NCI-H1417 (cell line): ENCODE measurements at regions not wholly inside any gene's neighbourhood (a gene's known extent, or its start where the extent isn't known, plus 50 kb on each side); places are given as distances from the start of the nearest gene placed in this dataset.
"Not testable (repeated sequence)": the region's sequence is repeated elsewhere in the genome, so short reads cannot be mapped to it uniquely, and the experiment has no call there.

ENCODE experiments used
- DNase-seq, 3 experiments: peaks; one replicate each; lab custom pipeline; 2025; lab: John Stamatoyannopoulos, UW

- DNase-seq: no peak
Observed at GRCh38 chr3:144455841-144456440, 484.3 kb downstream of the DIPK2A start.

GRCh38 chr3:144457758-144458157 lies 486.1 kb downstream of the DIPK2A start:
- no peak for DNase-seq

GRCh38 chr3:144458283-144458682 lies 486.7 kb downstream of the DIPK2A start:
- DNase-seq: no peak

- no peak for DNase-seq
Observed at GRCh38 chr3:144462337-144462736, 490.7 kb downstream of the DIPK2A start.

GRCh38 chr3:144463911-144464310 lies 492.3 kb downstream of the DIPK2A start:
- no peak for DNase-seq

- no peak for DNase-seq
Observed at GRCh38 chr3:144466114-144466513, 494.5 kb downstream of the DIPK2A start.

GRCh38 chr3:144466540-144466939 lies 494.9 kb downstream of the DIPK2A start:
- DNase-seq: no peak

GRCh38 chr3:144470666-144471065 lies 499.0 kb downstream of the DIPK2A start:
- DNase-seq: no peak

- no peak for DNase-seq
Observed at GRCh38 chr3:144477593-144477992, 506.0 kb downstream of the DIPK2A start.

- no peak for DNase-seq
Observed at GRCh38 chr3:144480416-144480919, 508.8 kb downstream of the DIPK2A start.

- no peak for DNase-seq
Observed at GRCh38 chr3:144482876-144483275, 511.3 kb downstream of the DIPK2A start.

GRCh38 chr3:144487011-144487410 lies 515.4 kb downstream of the DIPK2A start:
- no peak for DNase-seq

- no peak for DNase-seq
Observed at GRCh38 chr3:144488927-144489326, 517.3 kb downstream of the DIPK2A start.

GRCh38 chr3:144491333-144491732 lies 519.7 kb downstream of the DIPK2A start:
- no peak for DNase-seq

- not testable (repeated sequence) for DNase-seq
Observed at GRCh38 chr3:144494651-144495050, 523.0 kb downstream of the DIPK2A start.

GRCh38 chr3:144496141-144496835 lies 524.7 kb downstream of the DIPK2A start:
- no peak for DNase-seq

- no peak for DNase-seq
Observed at GRCh38 chr3:144497452-144497851, 525.8 kb downstream of the DIPK2A start.

GRCh38 chr3:144499001-144499930 lies 527.6 kb downstream of the DIPK2A start:
- DNase-seq: no peak

- DNase-seq: peak in 1 of 3 experiments; percentile 5
Observed at GRCh38 chr3:144501467-144501866, 529.8 kb downstream of the DIPK2A start.

GRCh38 chr3:144502402-144502801 lies 530.8 kb downstream of the DIPK2A start:
- peak in 1 of 3 experiments; percentile 2 for DNase-seq

- not testable (repeated sequence) for DNase-seq
Observed at GRCh38 chr3:144506375-144506774, 534.8 kb downstream of the DIPK2A start.

GRCh38 chr3:144511346-144511745 lies 539.7 kb downstream of the DIPK2A start:
- DNase-seq: no peak
